DOHH2 (cell line): ENCODE measurements at regions not wholly inside any gene's neighbourhood (a gene's known extent, or its start where the extent isn't known, plus 50 kb on each side); places are given as distances from the start of the nearest gene placed in this dataset.

ENCODE experiments used
- CTCF ChIP-seq: fragments of 200-600 bp; sonication (generic); IDR thresholded peaks from one replicate; pipeline ENCODE4 v1.5.1; 2014; ENCODE audit warnings: antibody characterized with exemption, mild to moderate bottlenecking, low read depth, low read length; ENCODE audit not compliant: poor library complexity, severe bottlenecking
- EZH2phosphoT487 ChIP-seq: fragments of 200-600 bp; sonication (generic); IDR thresholded peaks from 2 replicates; pipeline ENCODE4 v1.6.1; 2017; ENCODE audit warnings: borderline replicate concordance, mild to moderate bottlenecking, antibody characterized with exemption, low read length, moderate library complexity, mixed read lengths

GRCh38 chr3:6714962-6715361 is 146.0 kb upstream of the GRM7 start:
- TF ChIP-seq CTCF (no peak), EZH2phosphoT487 (no peak)
